ENCODE measurements at regions not wholly inside any gene's neighbourhood (a gene's known extent, or its start where the extent isn't known, plus 50 kb on each side); places are given as distances from the start of the nearest gene placed in this dataset.

DNA sequence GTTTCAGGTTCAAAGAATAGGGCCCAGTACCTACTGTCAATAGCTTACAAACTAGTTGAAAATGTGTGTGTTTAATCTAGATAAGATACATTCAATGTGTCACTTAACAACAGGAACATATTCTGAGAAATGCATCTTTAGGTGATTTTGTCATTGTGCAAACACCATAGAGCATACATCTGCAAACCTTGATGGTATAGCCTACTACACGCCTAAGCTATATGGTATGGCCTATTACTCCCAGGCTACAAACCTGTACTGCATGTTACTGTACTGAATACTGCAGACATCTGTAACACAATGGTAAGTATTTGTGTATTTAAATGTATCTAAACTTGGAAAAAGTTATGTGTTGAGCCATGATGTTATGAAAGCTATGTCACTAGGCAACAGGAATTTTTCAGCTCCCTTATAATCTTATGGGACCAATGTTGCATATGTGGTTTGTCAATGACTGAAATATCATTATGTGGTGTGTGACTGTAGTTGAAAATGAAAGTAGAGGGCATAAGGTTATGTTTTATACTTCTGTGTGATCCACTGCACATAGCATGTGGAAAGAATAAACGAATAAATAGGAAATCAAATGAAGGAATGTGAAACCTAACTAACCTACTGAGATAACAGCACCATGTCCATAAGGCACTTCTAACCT is 129.0 kb upstream of the CAMK1G start:
- FAIRE-seq = no peak

- FAIRE-seq = no peak
Measured at GRCh38 chr1:209455145-209455544, 128.4 kb upstream of the CAMK1G start.

DNA sequence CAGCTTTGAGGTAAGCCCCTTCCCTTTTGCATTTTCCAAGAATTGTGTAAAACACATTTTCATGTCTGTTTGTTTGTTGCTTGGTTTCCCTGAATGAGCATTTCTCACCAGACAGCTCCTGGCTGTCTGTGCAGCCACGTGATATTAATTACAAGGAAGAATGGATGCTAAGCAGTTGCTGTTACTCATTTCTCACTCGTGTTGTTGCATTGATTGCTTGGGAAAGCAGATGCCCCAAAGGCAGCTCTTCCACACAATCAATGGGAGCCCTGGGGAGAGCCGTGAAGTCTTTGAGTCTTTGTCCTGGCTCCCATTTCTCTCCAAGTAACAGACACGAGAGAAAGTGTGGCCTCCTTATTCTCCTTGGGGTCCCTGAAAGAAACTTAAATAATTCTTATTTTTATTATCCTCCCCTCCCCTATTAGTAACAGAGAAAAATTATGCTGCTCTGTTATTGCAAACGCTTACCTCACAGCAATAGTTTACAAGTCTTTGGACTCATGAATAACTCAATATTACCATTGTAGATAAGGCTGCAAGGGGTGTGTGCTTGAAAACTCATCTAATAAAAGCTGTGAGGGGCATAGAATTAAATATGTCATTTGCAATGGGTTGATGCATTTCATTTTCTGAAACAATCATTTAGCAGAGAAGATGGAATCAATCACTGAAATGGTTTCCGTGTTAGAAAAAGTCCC is 127.7 kb upstream of the CAMK1G start:
- no peak for FAIRE-seq

DNA sequence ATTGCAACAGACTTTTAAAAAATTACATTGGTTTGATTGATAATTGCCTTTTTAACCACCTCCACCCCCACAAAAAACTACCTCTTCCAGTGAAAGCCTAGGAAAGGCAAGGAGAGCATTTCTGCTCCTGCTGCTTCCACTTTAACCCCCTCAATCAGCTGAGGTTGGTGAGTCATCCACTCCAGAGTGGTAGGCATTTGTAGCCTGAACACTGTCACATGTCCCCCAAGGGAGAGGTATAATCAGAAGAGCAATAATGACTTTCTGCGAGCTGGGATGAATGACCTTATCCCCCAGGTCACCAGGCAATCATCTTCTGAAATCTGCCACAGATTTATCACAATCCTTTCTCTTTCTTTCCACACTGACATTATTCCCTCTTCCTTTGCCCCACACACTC is 126.6 kb upstream of the CAMK1G start:
- FAIRE-seq = no peak

DNA sequence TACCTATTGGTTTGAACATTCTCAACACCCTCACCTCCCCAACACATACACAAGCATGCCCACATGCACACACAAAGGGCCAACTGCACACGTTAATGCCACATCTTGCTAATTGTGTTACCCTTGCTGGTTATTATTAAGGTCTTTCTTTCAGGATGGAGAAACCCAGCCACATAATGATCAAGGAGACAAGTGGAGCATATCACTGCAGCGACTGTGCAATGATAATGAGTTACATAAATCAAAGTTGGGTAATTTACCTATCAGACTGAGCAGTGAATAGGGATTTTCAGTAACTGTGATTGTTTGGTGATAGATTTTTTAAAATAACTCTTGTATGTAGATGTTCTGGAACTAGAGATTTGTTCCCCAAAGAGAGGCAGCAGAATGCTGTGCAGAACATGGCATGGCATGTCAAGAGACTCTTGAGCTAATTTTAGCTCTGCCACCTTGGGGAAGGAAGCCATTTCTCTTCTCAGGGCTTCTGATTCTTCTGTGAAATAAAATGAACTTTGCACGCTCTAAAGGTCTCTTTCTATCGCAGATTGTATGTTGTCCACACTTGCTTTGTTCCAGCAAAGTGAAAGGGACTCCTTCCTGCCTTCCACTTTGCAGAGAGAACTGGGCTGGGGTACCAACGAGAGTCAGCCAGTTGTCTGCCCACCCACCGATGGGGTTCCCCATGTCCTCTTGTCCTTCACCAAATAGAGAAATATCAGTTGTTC is 126.0 kb upstream of the CAMK1G start:
- FAIRE-seq = no peak

- FAIRE-seq = no peak
Measured at GRCh38 chr1:209458921-209459320, 124.6 kb upstream of the CAMK1G start.

GRCh38 chr1:209461168-209461567 is 122.3 kb upstream of the CAMK1G start:
- no peak for FAIRE-seq

DNA sequence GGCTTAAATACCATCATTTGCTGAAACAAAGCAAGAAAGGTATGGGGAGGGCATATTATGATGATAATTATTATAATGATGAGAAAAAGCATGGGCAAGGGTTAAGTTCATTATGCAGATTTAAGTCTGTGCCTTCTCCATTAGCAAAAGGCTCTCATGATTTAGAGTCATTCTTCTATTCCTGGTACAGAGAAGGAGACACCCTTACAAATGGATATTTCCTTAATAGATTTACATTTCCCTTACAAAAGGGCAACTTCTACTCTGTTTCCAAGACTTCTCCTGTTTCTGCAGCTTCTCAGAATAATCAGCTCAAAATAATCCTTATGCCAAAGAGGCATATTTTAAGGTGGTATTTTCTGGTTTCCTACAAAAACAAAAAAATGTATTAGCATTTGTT is 121.1 kb upstream of the CAMK1G start:
- no peak for FAIRE-seq

GRCh38 chr1:209463441-209463840 is 120.1 kb upstream of the CAMK1G start:
- FAIRE-seq = no peak

DNA sequence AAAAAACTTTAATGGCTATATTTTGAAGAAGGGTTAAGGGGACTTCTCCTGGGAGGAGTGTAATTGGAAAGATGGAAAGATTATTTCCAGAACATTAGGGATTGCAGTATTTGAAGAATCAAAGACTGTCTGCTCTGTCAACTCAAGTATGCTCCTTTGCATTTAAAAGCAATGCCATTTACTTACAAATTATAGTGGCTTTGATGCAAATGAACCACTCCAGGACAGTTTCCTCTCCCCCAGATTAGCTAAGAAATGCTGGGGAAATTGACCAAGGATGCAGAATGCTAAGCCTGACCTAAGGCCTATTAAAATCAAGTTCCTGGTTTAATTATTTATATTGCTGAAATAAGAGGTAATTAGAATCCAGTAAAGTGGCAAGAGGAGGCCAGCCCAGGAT is 110.5 kb upstream of the CAMK1G start:
- FAIRE-seq = no peak

GRCh38 chr1:209480345-209480744 is 103.2 kb upstream of the CAMK1G start:
- no peak for FAIRE-seq

- FAIRE-seq = no peak
Measured at GRCh38 chr1:209483691-209484090, 99.8 kb upstream of the CAMK1G start.

- FAIRE-seq = no peak
Measured at GRCh38 chr1:209484429-209484828, 99.1 kb upstream of the CAMK1G start.

DNA sequence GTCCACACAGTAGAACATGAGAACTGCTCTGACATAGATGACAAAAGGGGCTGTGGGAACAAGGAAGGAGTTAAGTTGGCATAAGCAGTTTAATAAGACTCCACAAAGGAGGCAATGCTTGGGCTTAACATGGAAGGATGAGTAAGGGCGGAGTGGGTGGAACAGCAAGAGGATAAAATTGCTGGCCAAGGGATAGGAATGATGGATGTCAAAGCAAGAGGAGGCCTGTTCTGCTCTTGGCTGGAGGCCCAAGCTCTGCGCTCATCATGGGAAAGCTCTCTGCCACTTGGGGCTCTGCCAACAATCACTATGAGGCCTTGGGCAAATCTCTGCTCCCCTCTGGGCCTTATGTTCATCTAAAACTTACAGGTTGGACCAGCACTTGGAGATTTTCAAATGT is 98.3 kb upstream of the CAMK1G start:
- no peak for FAIRE-seq

GRCh38 chr1:209485751-209486150 is 97.8 kb upstream of the CAMK1G start:
- no peak for FAIRE-seq

DNA sequence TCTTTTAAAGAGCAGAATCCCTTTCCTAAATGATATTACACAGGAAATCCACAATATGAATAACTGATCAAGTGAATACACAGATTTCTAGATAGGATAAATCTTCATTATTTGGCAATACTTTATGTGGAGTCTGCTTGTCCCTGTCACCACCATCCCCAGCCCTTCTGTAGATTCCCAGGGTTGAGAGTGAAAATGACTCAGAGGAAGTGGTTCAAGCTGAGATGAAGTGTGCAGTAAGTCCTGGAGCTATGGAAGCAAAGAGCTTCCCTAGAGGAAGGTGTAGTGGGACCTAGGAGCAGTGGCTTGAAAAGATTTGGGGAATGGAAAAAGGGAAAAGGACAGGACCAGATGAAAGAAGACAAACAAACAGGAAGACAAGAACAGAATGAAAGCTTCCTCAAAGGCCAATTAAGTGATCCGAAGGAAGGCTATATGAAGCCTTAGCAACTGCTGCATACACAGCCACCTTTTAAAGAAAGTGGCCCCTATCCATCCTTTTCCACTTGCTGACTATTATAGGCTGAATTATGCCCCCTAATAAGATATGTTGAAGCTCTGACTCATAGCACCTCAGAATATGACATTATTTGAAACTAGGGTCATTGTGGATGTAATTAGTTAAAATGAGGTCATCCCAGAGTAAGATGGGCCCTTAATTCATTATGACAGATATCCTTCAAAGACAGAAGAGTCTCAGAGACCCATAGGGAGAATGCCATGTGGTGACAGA is 96.5 kb upstream of the CAMK1G start:
- FAIRE-seq = no peak

DNA sequence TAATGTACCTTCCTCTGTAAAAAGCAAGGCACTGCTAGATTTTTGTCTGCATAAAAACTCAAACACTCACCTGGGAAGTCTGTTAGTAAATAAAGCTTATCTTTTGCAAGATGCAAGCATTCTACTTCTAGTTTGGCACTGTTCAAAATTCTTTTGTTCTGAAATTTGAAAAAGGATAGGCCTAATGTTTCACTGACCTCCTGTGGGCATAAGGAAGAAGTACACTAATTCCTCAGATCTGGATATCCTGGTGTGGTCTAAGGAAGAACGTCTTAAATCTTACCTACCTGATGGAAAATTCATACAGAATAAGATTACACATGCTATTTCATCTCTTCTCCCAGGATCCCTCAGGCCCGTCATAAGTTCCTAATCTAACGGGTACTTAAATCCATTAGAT is 93.5 kb upstream of the CAMK1G start:
- no peak for FAIRE-seq

DNA sequence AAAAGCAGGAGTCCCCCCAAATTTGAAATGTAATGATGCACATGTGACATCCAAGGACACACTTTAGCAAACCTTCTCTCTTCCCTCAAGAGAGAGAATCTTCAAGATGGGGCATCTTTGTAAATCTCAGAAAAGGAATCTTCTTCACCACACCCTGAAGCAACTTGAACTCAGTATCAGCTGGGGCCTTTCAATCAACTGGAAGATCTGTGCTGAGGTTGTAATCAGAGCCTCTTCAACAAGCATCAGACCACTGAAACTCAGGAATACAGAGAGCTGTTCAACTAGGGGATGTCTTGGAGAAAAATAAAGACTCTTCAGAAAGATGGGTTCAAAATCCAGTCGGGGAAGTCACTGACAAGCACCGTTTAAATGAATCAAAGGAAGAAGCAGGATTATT is 92.5 kb upstream of the CAMK1G start:
- no peak for FAIRE-seq

DNA sequence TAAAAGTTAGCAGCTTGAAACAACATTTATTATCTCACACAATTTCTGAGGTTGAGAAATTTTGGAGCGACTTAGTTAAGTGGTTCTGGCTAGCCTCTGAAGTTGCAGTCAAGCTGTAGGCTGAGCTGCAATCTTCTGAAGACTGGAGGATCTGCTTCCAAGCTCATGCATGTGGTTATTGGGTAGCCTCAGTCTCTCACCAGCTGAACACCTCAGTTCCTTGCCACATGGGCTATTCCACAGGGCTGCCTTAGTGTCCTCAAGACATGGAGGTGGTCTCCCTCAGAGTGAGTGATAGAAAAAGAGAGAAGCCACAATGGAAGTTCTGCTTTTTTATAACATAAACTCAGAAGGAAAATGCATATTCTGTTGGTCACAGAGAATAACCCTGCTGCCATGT is 92.0 kb upstream of the CAMK1G start:
- no peak for FAIRE-seq

- no peak for FAIRE-seq
Measured at GRCh38 chr1:209491897-209492296, 91.6 kb upstream of the CAMK1G start.

DNA sequence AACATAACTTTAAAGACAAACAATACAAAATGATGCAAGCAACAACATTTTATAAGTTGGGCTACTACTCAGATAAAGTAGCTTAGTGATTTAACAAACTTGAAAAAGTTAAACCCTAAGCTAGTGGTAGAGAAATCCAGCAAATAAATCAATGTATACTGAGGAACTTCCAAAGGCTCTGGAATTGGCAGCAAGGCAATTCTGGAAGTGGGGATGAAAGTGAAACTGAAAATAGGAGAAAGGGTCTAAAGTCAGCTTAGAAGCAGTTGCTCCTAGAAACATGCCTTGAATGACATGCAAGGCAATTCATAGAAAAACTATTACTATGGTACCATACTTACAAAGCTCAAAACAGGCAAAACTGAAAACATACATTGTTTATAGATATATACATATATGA is 90.0 kb upstream of the CAMK1G start:
- FAIRE-seq = no peak

DNA sequence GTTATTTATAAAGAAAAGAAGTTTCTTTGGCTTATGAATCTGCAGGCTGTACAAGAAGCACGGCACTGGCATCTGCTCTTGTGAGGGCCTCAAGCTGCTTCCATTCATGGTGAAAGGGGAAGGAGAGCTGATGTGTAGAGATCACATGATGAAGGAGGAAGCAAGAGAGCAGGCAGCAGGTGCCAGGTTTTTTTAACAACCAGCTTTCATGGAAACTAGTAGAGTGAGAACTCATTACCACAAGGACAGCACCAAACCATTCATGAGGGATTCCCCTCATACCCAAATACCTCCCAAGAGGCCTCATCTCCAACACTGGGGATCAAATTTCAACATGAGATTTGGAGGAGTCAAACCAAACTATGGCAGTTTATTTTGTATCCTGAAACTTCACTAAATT is 85.8 kb upstream of the CAMK1G start:
- FAIRE-seq = no peak

DNA sequence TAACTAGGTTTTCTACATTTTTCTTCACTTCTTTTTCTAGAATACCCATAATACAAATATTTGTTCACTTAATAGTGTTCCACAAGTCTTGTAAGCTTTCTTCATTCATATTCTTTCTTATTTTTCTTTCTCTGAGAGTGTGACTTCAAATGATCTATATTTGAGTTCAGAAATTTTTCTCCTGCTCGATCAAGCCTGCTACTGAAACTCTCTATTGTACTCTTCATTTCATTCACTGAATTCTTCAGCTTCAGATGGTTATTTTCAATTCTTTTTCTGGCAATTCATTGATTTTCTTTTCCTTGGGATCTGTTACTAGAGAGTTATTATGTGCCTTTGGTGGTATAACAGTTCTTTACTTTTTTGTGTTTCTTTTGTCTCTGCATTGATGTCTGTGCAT is 82.5 kb upstream of the CAMK1G start:
- no peak for FAIRE-seq

DNA sequence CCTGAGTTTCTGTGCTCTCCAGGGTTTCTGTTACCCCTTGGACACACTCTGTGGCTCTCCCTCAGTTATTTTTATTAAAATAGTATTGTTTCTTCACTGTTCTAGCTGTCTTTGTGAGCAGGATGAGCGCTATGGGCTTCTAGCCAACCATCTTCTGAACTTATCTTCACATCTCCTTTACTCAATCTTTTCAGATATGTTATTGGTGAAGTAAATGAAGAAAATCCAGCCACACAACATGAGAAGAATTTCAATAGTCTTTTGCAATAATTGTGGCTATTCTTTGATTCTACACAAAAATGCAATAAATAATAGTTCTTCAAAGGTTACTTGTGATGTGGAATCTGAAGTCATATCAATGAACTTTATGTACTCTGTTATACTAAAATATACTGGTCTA is 80.3 kb upstream of the CAMK1G start:
- no peak for FAIRE-seq
